Kidney epithelial cell (primary cell): ENCODE measurements at regions not wholly inside any gene's neighbourhood (a gene's known extent, or its start where the extent isn't known, plus 50 kb on each side); places are given as distances from the start of the nearest gene placed in this dataset.

Source experiments
- DNase-seq: peaks from one replicate; pipeline ENCODE4 v3.0.0-alpha.2; 2010; ENCODE audit warnings: low read depth
- H3K27me3 ChIP-seq: 2 replicates; pipeline ENCODE4 v1.6.0; 2011; ENCODE audit warnings: low read length; ENCODE audit not compliant: control insufficient read depth, insufficient read depth
- H3K36me3 ChIP-seq: 2 replicates; pipeline ENCODE4 v1.5.1; 2011; ENCODE audit warnings: low read length; ENCODE audit not compliant: control insufficient read depth, insufficient read depth
- H3K4me3 ChIP-seq: 2 replicates; pipeline ENCODE4 v1.5.1; 2011; ENCODE audit warnings: low read depth, mild to moderate bottlenecking, control low read depth, low read length
- CTCF ChIP-seq: IDR thresholded peaks from 2 replicates; pipeline ENCODE4 v1.5.1; 2011; ENCODE audit warnings: mild to moderate bottlenecking, moderate library complexity, low read length, control low read depth, inconsistent platforms; ENCODE audit not compliant: insufficient read depth, poor library complexity, severe bottlenecking

- no peaks in the 10 kb centered on the region for H3K27me3 ChIP-seq
- TF ChIP-seq CTCF, result no peak
- H3K4me3 ChIP-seq, result no peak overlapping the region
These were observed 1391.0 kb upstream of the ADGRB3 start for GRCh38 chr6:67244037-67244436.

GRCh38 chr6:67237277-67237676, 1397.8 kb upstream of the ADGRB3 start:
- DNase-seq, result no peak
- Histone ChIP-seq H3K27me3 (no peaks in the 10 kb centered on the region), H3K4me3 (no peak overlapping the region), H3K36me3 (no peaks in the 10 kb centered on the region)
- no peak for TF ChIP-seq CTCF

More at GRCh38 chr6:67244037-67244436, 1391.0 kb upstream of the ADGRB3 start:
- no peaks in the 10 kb centered on the region for H3K36me3 ChIP-seq
- DNase-seq, result no peak

- H3K36me3 ChIP-seq, result no peaks in the 10 kb centered on the region
- no peak for TF ChIP-seq CTCF
- no peak overlapping the region for H3K4me3 ChIP-seq
- H3K27me3 ChIP-seq, result no peaks in the 10 kb centered on the region
- DNase-seq, result no peak
These were observed 1404.0 kb upstream of the ADGRB3 start for GRCh38 chr6:67231092-67231491.

GRCh38 chr6:67224989-67225388, 1410.1 kb upstream of the ADGRB3 start:
- no peak for TF ChIP-seq CTCF
- no peak overlapping the region for H3K4me3 ChIP-seq
- no peaks in the 10 kb centered on the region for H3K36me3 ChIP-seq
- no peaks in the 10 kb centered on the region for H3K27me3 ChIP-seq
- DNase-seq, result no peak

GRCh38 chr6:67221226-67221625, 1413.9 kb upstream of the ADGRB3 start:
- no peak for TF ChIP-seq CTCF
- no peak overlapping the region for H3K4me3 ChIP-seq
- H3K36me3 ChIP-seq, result no peaks in the 10 kb centered on the region
- no peak for DNase-seq
- no peaks in the 10 kb centered on the region for H3K27me3 ChIP-seq

GRCh38 chr6:67219346-67219745, 1415.7 kb upstream of the ADGRB3 start:
- H3K36me3 ChIP-seq, result no peaks in the 10 kb centered on the region
- TF ChIP-seq CTCF, result no peak
- DNase-seq, result no peak
- H3K4me3 ChIP-seq, result no peak overlapping the region
- H3K27me3 ChIP-seq, result no peaks in the 10 kb centered on the region
